Stomach (tissue), 8 donors: ENCODE measurements at regions not wholly inside any gene's neighbourhood (a gene's known extent, or its start where the extent isn't known, plus 50 kb on each side); places are given as distances from the start of the nearest gene placed in this dataset.

Experiments
- DNase-seq, 2 donors: peaks; one replicate each; pipeline versions ENCODE4 v3.0.0 to v3.0.0-alpha.2; 2013 to 2019
- H3K27ac ChIP-seq, 5 donors: fragments of 200-600 bp in 4 of 5; sonication (generic) in 4 of 5; one replicate each; pipeline ENCODE4 v1.5.1; 2013 to 2019; ENCODE audit warnings: mild to moderate bottlenecking in 1 of 5, moderate library complexity in 1 of 5
- H3K27me3 ChIP-seq, 3 donors: fragments of 200-600 bp; sonication (generic); one replicate each; pipeline ENCODE4 v1.5.1; 2017 to 2019; ENCODE audit warnings: mixed run types in 1 of 3
- H3K36me3 ChIP-seq, 4 donors: fragments of 200-600 bp; sonication (generic); 1 replicate in 3 of 4; 2 replicates in 1 of 4; pipeline ENCODE4 v1.5.1; 2016 to 2019
- H3K4me1 ChIP-seq, 4 donors: fragments of 200-600 bp; sonication (generic); one replicate each; pipeline ENCODE4 v1.5.1; 2016 to 2019
- H3K4me3 ChIP-seq, 4 donors: fragments of 200-600 bp; sonication (generic) in 3 of 4; one replicate each; pipeline ENCODE4 v1.5.1; 2016 to 2019; ENCODE audit warnings: mild to moderate bottlenecking in 1 of 4
- H3K9me3 ChIP-seq, 4 donors: fragments of 200-600 bp; sonication (generic); one replicate each; pipeline ENCODE4 v1.5.1; 2016 to 2019
- EP300 ChIP-seq: sonication (generic); formaldehyde crosslinking; IDR thresholded peaks from one replicate; pipeline ENCODE4 v1.6.1; 2017; ENCODE audit warnings: antibody characterized with exemption
- POLR2A ChIP-seq, 4 donors: fragments of 450-650 bp; IDR thresholded peaks; one replicate each; pipeline ENCODE4 v1.6.1; 2016; ENCODE audit warnings: antibody characterized with exemption in 4 of 4, control low read depth in 2 of 4, mild to moderate bottlenecking in 1 of 4, moderate library complexity in 1 of 4
- POLR2AphosphoS5 ChIP-seq, 3 donors: sonication (generic); formaldehyde crosslinking; IDR thresholded peaks; one replicate each; pipeline ENCODE4 v1.6.1; 2016; ENCODE audit warnings: antibody characterized with exemption in 3 of 3
- WGBS, 5 donors: extraction: QIAGEN DNeasy Blood & Tissue Kit in 3 of 5; methylation state at CpG; one replicate each; pipeline versions ENCODE4 v1.1.5 to v1.1.7; 2013 to 2018; 5-methylcytosine and 5-hydroxymethylcytosine counted together
- intact Hi-C: fragments of 100-400 bp; cut with DNase I; formaldehyde crosslinking; loops from one replicate; pipeline ENCODE4 v1.15.1; 2023; ENCODE audit warnings: low total_unique reads
- TF ChIP-seq, protein P1 (sequence below), 7 experiments: fragments of 450-650 bp in 4 of 7; fragments of 200-600 bp in 3 of 7; sonication (generic) in 3 of 7; IDR thresholded peaks; one replicate each; pipeline ENCODE4 v1.5.1; 2016 to 2019; ENCODE audit warnings: antibody characterized with exemption in 7 of 7, control low read depth in 2 of 7, mild to moderate bottlenecking in 1 of 7
- donor health status: healthy with polysubstance abuse.
- donor health status: Bipolar disorder and iron deficiency.
- donor health status: healthy.

DNA sequence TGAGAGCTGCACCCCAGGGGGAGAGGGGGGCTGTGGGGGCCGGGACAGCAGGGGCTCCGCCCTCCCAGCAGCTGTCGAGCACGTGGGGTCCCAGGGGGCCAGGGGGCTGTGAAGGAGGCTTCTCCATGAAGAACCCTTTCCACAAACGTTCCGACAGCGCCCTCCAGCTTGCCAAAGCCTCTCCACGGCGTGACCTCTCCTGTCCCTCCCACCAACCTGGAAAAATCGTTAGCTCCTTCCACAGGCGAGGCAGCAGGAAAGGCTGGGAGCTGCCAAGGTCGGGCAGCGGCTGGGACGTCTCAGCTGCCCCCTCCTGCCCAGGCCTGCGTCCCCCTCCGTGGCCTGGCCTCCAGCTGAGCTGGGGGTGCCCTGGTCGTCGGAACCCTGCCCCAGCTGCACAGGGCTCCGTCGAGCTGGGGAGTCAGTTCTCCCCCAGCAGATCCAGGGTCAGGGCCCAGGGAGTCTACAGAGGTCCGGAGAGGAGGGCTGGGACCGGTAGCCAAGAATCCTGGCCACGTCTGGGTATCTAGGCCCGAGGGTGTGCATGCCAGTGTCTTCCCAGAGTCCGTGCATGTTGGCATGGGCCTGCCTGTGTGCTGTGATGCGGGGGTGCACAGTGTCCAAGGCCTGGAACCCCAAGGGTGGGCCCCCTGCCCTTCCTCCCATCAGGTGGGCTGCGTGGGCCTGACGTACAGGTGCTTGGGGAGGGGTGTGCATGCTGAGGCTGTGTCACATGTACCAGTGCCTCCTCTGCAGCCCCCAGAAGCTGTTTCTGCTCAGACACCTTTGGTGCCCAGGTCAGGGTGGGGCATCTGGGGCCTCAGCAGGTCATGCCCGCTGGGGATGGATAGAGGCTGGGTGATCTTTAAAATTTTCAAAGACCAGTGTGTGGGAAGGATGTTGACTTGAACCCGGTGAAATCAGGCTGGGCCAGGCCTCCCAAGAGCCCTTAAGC is 66.5 kb downstream of the UNCX start:
- DNase-seq = no peak
- TF ChIP-seq EP300 (no peak), POLR2AphosphoS5 (IDR thresholded peaks at IDR 0.05) (no peak), POLR2A (IDR thresholded peaks at IDR 0.05) (no peak)
- TF ChIP-seq, protein P1, sequence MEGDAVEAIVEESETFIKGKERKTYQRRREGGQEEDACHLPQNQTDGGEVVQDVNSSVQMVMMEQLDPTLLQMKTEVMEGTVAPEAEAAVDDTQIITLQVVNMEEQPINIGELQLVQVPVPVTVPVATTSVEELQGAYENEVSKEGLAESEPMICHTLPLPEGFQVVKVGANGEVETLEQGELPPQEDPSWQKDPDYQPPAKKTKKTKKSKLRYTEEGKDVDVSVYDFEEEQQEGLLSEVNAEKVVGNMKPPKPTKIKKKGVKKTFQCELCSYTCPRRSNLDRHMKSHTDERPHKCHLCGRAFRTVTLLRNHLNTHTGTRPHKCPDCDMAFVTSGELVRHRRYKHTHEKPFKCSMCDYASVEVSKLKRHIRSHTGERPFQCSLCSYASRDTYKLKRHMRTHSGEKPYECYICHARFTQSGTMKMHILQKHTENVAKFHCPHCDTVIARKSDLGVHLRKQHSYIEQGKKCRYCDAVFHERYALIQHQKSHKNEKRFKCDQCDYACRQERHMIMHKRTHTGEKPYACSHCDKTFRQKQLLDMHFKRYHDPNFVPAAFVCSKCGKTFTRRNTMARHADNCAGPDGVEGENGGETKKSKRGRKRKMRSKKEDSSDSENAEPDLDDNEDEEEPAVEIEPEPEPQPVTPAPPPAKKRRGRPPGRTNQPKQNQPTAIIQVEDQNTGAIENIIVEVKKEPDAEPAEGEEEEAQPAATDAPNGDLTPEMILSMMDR (IDR thresholded peaks at IDR 0.05) = no peak
- 50 to 57% (median 55%) methylated on average over 19 to 30 of the region's 30 CpGs for WGBS, 5 donors

DNA sequence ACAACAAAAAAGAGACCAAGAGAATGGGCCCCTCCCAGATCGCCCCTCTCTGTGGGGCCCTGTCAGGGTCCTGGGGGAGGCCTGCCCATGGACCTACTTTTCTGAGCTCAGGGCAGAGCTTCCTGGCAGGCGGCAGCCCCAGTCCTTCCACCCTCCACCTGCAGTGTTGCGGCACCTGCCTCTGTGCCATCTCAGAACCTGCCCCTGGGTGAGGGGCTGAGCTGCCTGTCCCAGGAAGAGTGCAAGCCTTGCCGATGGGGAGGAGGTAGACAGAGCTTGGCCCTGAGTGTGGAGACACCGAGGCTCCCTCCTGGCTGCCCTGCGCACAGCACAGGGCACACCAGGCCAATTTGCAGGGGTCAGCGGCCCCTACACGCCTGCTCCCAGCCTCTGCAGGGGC is 67.5 kb downstream of the UNCX start:
- H3K36me3 ChIP-seq = no peaks in the 10 kb centered on the region
- DNase-seq = no peak
- intact Hi-C loops = no loop called here
- peaks cover 13 to 87% (median 38%) of the 10 kb centered on the region in 3 donors for H3K27me3 ChIP-seq
- WGBS, 5 donors = 67 to 78% (median 73%) methylated on average over 7 to 8 of the region's 8 CpGs
- H3K4me3 ChIP-seq = no peak overlapping the region
- H3K27ac ChIP-seq = no peak overlapping the region
- TF ChIP-seq, protein P1 (IDR thresholded peaks at IDR 0.05) = no peak
- TF ChIP-seq POLR2A (IDR thresholded peaks at IDR 0.05) (no peak), EP300 (no peak), POLR2AphosphoS5 (IDR thresholded peaks at IDR 0.05) (no peak)
- no peaks in the 10 kb centered on the region for H3K9me3 ChIP-seq
- no peaks in the 10 kb centered on the region for H3K4me1 ChIP-seq

More for the DNA sequence above, 66.5 kb downstream of the UNCX start:
- no peak overlapping the region for H3K27ac ChIP-seq
- H3K36me3 ChIP-seq = no peaks in the 10 kb centered on the region
- intact Hi-C loops = no loop called here
- H3K9me3 ChIP-seq = no peaks in the 10 kb centered on the region
- peaks cover 13 to 84% (median 40%) of the 10 kb centered on the region in 3 donors for H3K27me3 ChIP-seq
- H3K4me3 ChIP-seq = no peak overlapping the region
- no peaks in the 10 kb centered on the region for H3K4me1 ChIP-seq

DNA sequence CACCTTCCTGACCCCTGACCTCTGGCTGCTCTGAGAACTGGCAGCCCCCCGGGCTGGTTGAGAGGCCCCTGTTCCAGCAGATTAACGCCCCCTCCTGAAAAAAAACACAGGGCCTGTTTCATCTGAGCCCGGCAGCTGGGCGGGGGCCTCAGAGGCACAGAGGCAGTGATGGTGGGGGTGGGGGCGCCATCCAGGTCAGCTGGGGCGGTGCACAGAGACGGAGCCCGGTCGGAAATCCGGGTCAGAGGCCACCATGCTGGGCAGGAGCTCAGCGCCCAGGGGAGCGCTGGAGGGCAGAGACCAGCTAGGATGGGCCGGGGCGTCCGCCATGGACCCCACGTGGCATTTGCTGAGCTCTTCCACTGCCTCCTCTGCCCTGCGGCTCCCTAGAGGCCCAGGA is 68.0 kb downstream of the UNCX start:
- DNase-seq = no peak
- Histone ChIP-seq H3K36me3 (no peaks in the 10 kb centered on the region), H3K27me3 (peaks cover 12 to 85% (median 37%) of the 10 kb centered on the region in 3 donors)

DNA sequence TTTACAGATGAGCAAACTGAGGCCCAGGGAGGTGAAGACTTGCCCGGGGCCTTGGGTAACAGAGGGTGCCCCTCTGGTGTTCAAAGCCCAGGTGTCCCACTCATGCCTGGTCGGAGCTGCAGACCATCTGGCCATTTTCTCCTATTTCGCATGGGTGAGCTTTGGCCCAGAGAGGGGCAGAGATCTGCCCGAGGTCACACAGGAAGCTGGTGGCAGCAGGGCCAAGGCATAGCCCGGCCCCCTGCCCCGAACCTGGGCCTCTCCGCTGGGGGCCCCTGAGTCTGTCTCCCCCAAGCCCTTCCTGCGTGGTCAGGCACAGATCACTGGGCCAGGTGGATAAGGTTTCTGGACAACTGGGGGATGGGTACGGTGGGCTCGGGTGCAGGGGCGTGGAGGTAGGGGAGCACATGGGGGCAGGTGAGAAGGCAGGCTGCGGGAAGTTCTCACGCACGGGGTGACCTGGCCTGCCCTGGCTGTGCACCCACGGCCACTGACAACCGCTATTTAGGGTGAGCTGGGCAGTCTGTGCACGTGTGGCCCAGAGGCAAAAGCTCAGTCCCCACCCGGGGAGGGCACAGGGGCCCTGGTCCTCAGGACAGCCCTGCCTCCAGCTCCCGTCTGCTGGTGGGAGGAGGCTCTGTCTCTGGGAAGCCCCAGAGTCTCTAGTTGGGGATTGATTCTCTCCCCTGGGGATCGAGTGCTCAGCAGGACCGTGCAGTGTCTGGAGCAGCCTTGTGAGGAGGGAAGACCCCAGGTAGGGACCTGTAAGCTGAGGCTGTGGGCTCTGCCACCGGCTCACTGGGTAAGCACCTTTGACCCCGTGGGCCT is 68.6 kb downstream of the UNCX start:
- Histone ChIP-seq H3K27me3 (peaks cover 8 to 78% (median 31%) of the 10 kb centered on the region in 3 donors), H3K4me1 (no peaks in the 10 kb centered on the region), H3K27ac (no peak overlapping the region), H3K9me3 (no peaks in the 10 kb centered on the region), H3K36me3 (no peaks in the 10 kb centered on the region), H3K4me3 (no peak overlapping the region)
- DNase-seq = no peak
- intact Hi-C loops = no loop called here
- WGBS, 5 donors = 50 to 58% (median 55%) methylated on average over 15 to 23 of the region's 23 CpGs
- TF ChIP-seq, protein P1 (IDR thresholded peaks at IDR 0.05) = no peak
- TF ChIP-seq POLR2A (IDR thresholded peaks at IDR 0.05) (no peak), EP300 (no peak), POLR2AphosphoS5 (IDR thresholded peaks at IDR 0.05) (no peak)

More for the DNA sequence above, 68.0 kb downstream of the UNCX start:
- Histone ChIP-seq H3K4me3 (no peak overlapping the region), H3K9me3 (no peaks in the 10 kb centered on the region), H3K4me1 (no peaks in the 10 kb centered on the region), H3K27ac (no peak overlapping the region)
- WGBS, 5 donors = 49 to 60% (median 54%) methylated on average over 16 to 17 of the region's 17 CpGs
- intact Hi-C loops = no loop called here
- TF ChIP-seq POLR2A (IDR thresholded peaks at IDR 0.05) = no peak
- no peak for TF ChIP-seq EP300
- TF ChIP-seq POLR2AphosphoS5 (IDR thresholded peaks at IDR 0.05) = no peak
- TF ChIP-seq, protein P1 (IDR thresholded peaks at IDR 0.05) = no peak
